GM12872 (cell line): ENCODE measurements at regions not wholly inside any gene's neighbourhood (a gene's known extent, or its start where the extent isn't known, plus 50 kb on each side); places are given as distances from the start of the nearest gene placed in this dataset.

Experiments used
- TF ChIP-seq, protein P1 (sequence below): IDR thresholded peaks from 3 replicates; pipeline ENCODE4 v1.5.1; 2011; ENCODE audit warnings: low read depth, mild to moderate bottlenecking, low read length, moderate library complexity; ENCODE audit not compliant: insufficient read depth

DNA sequence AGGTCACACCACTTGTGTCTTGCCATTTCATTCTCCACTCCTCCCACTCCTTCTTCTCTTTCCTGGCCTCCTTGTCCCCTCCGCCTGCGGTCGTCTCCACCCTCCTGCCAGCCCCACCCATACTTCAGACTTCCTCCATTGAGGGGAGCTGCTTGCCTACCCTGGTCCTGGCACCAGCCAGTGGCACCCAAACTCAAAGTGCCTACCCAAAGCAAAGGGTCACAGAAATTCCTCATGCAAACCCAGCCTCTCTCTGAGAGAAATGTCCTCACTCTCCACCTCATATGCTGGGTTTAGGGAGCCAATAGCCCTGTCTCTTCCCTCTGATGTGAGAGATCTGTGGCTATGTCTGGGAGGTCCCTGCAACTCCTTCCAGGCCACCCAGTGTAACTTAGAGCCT is 109.6 kb downstream of the TEX26 start:
- TF ChIP-seq, protein P1, sequence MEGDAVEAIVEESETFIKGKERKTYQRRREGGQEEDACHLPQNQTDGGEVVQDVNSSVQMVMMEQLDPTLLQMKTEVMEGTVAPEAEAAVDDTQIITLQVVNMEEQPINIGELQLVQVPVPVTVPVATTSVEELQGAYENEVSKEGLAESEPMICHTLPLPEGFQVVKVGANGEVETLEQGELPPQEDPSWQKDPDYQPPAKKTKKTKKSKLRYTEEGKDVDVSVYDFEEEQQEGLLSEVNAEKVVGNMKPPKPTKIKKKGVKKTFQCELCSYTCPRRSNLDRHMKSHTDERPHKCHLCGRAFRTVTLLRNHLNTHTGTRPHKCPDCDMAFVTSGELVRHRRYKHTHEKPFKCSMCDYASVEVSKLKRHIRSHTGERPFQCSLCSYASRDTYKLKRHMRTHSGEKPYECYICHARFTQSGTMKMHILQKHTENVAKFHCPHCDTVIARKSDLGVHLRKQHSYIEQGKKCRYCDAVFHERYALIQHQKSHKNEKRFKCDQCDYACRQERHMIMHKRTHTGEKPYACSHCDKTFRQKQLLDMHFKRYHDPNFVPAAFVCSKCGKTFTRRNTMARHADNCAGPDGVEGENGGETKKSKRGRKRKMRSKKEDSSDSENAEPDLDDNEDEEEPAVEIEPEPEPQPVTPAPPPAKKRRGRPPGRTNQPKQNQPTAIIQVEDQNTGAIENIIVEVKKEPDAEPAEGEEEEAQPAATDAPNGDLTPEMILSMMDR = no peak

DNA sequence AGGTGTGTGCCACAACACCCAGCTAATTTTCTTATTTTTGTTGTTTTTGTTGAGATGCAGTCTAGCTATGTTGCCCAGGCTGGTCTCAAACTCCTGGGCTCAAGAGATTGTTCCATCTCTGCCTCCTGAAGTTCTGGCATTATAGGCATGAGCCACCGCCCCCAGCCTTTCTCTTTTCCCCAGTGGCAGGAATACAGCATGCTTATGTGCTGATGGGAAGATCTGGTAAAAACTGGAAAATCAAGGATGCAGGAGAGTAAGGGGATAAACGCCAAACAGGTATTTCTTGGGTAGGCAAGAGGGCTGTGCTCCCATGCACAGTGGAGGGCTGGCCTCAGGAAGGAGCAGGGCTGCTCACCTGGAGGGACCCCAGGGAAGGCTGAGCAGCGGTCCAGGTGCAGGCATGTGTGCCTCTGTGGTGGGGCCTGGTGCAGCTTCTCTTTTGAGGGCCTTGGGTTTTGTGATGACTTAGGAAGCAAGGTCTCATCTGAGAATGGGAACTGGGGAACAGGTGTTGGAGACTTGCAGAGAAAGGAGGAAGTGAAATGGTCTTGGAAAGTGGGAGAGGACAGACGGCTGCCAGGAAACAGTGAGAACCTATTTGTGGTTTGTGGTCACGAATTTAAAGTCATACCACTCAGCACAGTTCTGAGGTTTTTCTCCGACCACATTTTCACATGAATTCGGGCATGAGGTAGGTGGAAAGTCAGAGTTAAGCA is 106.5 kb downstream of the TEX26 start:
- TF ChIP-seq, protein P1 = no peak

DNA sequence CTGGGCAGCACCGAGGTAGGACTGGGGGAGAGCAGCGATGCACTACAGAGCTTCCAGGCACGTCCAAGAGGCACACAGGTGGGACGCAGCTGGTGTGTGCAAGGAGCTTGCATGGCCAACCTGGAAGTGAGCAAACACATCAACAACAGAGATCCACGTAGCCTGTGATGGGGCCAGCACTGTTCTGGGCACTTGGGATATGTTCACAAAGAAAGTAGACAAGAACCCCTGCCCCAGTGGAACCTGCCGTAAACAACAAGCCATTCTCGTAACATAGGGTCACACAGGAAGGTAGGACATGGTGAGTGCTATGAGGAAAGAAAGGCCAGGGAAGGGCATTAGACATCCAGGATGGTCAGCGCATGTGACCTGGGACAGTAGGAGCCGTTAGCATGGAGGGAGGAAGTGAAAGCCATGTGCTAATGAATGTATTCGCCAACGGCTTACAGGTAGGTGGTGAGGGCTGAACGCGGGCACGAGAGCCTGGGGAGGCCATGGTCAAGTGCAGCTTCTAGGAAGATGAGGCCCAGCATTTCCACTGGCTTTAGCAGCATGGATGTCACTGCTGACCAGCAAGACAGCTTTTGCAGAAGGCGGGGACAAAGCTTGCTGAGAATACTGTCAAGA is 105.5 kb downstream of the TEX26 start:
- TF ChIP-seq, protein P1 = no peak

DNA sequence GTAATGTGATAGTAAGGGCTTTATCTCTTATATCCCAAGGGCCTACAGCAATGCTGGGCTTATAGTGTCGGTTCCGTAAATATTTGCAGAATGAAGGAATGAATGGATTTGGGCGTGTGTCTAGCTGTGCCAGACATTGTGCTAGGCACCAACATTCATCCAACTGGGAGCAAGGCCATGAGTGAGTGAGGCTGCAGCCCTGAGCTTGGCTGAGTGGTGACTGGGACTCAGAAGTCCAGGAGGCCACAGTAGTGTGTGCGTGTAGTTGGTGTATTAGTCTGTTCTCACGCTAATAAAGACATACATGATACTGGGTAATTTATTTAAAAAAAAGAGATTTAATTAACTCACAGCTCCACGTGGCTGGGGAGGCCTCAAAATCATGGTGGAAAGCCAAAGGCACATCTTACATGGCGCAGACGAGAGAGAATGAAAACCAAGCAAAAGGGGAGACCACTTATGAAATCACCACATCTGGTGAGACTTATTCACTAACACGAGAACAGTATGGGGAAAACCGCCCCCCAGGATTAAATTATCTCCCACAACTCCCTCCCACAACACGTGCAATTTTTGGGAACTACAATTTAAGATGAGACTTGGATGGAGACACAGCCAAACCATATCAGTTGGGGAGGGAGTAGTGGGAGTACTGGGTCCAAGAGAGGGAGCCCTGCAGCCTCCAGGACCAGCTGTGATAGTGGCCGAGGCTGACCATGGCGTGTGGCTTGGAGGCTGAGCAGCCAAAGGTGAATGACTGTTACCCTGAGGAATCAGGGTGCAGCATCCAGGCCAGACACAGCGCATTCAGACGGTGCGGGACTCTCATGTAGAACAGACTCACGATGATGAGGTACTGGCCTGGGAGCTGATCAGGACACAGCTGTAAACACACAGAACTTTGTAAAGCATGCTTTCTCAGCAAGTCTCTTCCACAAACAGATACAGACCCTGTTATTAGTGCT is 104.6 kb downstream of the TEX26 start:
- TF ChIP-seq, protein P1 = no peak

DNA sequence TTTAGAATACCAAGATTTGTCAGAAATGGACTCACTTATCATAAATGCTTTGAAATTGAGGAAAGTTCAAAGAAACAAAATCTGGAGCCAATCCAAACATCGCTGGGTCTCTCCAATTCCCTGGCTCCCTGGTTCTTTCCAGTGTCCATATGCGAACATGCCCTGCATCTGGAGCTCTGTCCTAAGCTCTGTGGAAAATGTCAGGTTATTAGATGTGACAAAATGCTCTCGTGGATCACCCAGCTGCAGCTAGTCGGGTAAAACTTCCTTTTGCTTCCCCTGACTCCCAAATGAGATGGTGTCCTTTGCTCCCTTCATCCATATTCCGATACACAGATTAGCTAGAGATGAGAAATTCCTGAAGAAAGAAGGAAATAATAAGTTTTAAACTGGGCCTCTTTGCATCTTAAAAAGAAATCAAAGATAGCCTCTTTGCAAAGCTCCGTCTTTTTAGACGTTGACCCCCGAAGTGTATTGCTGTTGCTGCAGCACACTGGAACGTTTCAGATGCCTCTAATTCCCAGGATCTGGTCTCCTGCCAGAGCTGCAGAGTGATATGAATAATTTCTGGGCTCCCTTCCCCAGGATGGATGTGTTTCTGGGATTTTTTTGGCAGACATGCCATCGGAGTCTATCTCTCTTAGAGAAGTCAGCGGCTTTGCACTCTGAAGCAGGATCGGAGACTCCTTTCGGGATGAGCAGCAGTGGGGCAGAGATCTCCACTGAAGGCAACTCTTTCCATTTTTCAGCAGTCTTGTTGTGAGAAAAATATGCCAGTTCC is 102.9 kb downstream of the TEX26 start:
- TF ChIP-seq, protein P1 = no peak

DNA sequence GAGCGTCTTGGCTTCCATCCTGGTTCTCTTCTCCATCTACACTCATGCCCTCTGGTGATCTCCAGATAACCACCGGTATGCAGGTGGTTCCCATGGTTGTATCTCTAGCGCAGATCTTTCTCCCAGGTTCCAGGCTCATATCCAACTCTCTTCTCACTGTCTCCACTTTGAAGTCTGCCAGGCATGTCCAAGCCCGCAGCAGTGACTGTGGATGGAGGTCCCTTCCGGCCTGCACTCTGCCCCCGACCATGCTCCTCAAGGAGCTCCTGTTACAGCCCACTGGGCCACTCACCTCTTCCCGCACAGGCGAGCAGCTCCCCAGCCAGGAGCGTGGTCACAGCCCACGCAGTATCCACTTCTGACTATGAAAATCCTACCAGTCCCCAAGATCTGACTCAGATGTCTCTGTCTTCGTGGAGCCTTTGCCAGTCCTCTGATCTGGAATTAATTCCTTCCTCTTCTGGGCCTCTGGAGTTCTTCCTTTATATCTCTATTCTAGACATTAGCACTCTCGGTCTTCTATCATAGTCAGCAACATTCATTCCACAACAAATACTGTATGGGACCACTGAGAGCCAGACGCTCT is 100.2 kb downstream of the TEX26 start:
- TF ChIP-seq, protein P1 = no peak
